Bone marrow (tissue), 2 donors: ENCODE measurements at regions not wholly inside any gene's neighbourhood (a gene's known extent, or its start where the extent isn't known, plus 50 kb on each side); places are given as distances from the start of the nearest gene placed in this dataset.
"Not testable (repeated sequence)": the region's sequence is repeated elsewhere in the genome, so short reads cannot be mapped to it uniquely, and the experiment has no call there.

Experiments used
- DNase-seq, 2 donors: peaks; one replicate each; lab custom pipeline; 2025; lab: John Stamatoyannopoulos, UW

GRCh38 chr15:54841701-54842305 lies 354.9 kb downstream of the RSL24D1 start:
- no peak for DNase-seq

GRCh38 chr15:54840621-54841398 lies 355.9 kb downstream of the RSL24D1 start:
- DNase-seq, result no peak

- DNase-seq, result no peak
These were observed 357.4 kb downstream of the RSL24D1 start for GRCh38 chr15:54839379-54839778.

- no peak for DNase-seq
These were observed 360.5 kb downstream of the RSL24D1 start for GRCh38 chr15:54836052-54836795.

GRCh38 chr15:54829821-54830220 lies 366.9 kb downstream of the RSL24D1 start:
- DNase-seq, result no peak

- no peak for DNase-seq
These were observed 375.9 kb downstream of the RSL24D1 start for GRCh38 chr15:54820811-54821210.

GRCh38 chr15:54820098-54820497 lies 376.6 kb downstream of the RSL24D1 start:
- DNase-seq, result no peak

- no peak for DNase-seq
These were observed 380.3 kb downstream of the RSL24D1 start for GRCh38 chr15:54816401-54816800.

- peak in 1 of 2 donors; percentile 82 for DNase-seq
These were observed 381.2 kb downstream of the RSL24D1 start for GRCh38 chr15:54815556-54815955.

GRCh38 chr15:54812383-54812782 lies 384.4 kb downstream of the RSL24D1 start:
- DNase-seq, result no peak

GRCh38 chr15:54810496-54810895 lies 386.2 kb downstream of the RSL24D1 start:
- DNase-seq, result no peak

GRCh38 chr15:54810031-54810430 lies 386.7 kb downstream of the RSL24D1 start:
- DNase-seq, result no peak

GRCh38 chr15:54808321-54808720 lies 388.4 kb downstream of the RSL24D1 start:
- no peak for DNase-seq

- no peak for DNase-seq
These were observed 392.8 kb downstream of the RSL24D1 start for GRCh38 chr15:54803987-54804386.

- DNase-seq, result peak; percentile 3 to 96
These were observed 393.5 kb downstream of the RSL24D1 start for GRCh38 chr15:54803134-54803808.

GRCh38 chr15:54792526-54792925 lies 404.2 kb downstream of the RSL24D1 start:
- no peak for DNase-seq

- DNase-seq, result no peak
These were observed 406.0 kb downstream of the RSL24D1 start for GRCh38 chr15:54790693-54791092.

GRCh38 chr15:54789376-54789775 lies 407.4 kb downstream of the RSL24D1 start:
- peak in 1 of 2 donors; percentile 58 for DNase-seq

- DNase-seq, result not testable (repeated sequence)
These were observed 415.5 kb downstream of the RSL24D1 start for GRCh38 chr15:54781220-54781619.

- no peak for DNase-seq
These were observed 417.5 kb downstream of the RSL24D1 start for GRCh38 chr15:54779271-54779670.

GRCh38 chr15:54776410-54776809 lies 420.3 kb downstream of the RSL24D1 start:
- no peak for DNase-seq

- no peak for DNase-seq
These were observed 424.1 kb downstream of the RSL24D1 start for GRCh38 chr15:54772663-54773062.
